IMR-90 (cell line): ENCODE measurements at regions not wholly inside any gene's neighbourhood (a gene's known extent, or its start where the extent isn't known, plus 50 kb on each side); places are given as distances from the start of the nearest gene placed in this dataset.

Experiments used
- ATAC-seq: fragments of 200-7000 bp; cut with Tn5 transposase; 2 replicates; pipeline ENCODE4 v1.9.1; 2020; ENCODE audit warnings: low read depth, mild to moderate bottlenecking, moderate library complexity
- BruUV-seq: library from RNA; stranded (reverse); fragments of 400-500 nt; replicated peaks from 2 replicates; lab custom pipeline; 2021; lab: Mats Ljungman, UMichigan
- CTCF ChIA-PET: fragments of 300-600 bp; formaldehyde crosslinking; extraction: SDS; loops from one replicate; lab custom pipeline; 2021; ENCODE audit warnings: antibody characterized with exemption; lab: Yijun Ruan, JAX
- POLR2A ChIA-PET: fragments of 300-600 bp; sonication (Branson Sonifier 250); formaldehyde crosslinking; loops from one replicate; lab custom pipeline; 2022; ENCODE audit warnings: antibody characterized with exemption; ENCODE audit not compliant: unreplicated experiment; lab: Charles Lee
- DNase-seq: peaks from one replicate; pipeline ENCODE4 v3.0.0; 2013
- H2AFZ ChIP-seq: replicated peaks from 2 replicates; pipeline ENCODE3; 2013; ENCODE audit warnings: low read length, mild to moderate bottlenecking; ENCODE audit not compliant: poor library complexity
- H2AK5ac ChIP-seq: 2 replicates; pipeline ENCODE4 v1.6.1; 2013; ENCODE audit warnings: low read depth, low read length, inconsistent platforms
- H2AK9ac ChIP-seq: replicated peaks from 2 replicates; pipeline ENCODE3; 2013; ENCODE audit warnings: mild to moderate bottlenecking, low read depth, low read length, moderate library complexity; ENCODE audit not compliant: poor library complexity
- H2BK120ac ChIP-seq: 2 replicates; pipeline ENCODE4 v1.6.1; 2013; ENCODE audit warnings: low read depth, low read length, inconsistent platforms
- H2BK15ac ChIP-seq: 3 replicates; pipeline ENCODE4 v1.6.1; 2013; ENCODE audit warnings: low read depth, low read length, inconsistent platforms
- H2BK20ac ChIP-seq: 2 replicates; pipeline ENCODE4 v1.6.1; 2013; ENCODE audit warnings: low read depth, mild to moderate bottlenecking, inconsistent platforms, low read length, moderate library complexity
- H2BK5ac ChIP-seq: 2 replicates; pipeline ENCODE4 v1.6.1; 2013; ENCODE audit warnings: mild to moderate bottlenecking, low read depth, low read length, inconsistent platforms; ENCODE audit not compliant: poor library complexity, severe bottlenecking
- H3K14ac ChIP-seq: replicated peaks from 2 replicates; pipeline ENCODE4 v1.6.1; 2013; ENCODE audit warnings: low read depth, low read length, inconsistent platforms
- H3K18ac ChIP-seq: 2 replicates; pipeline ENCODE4 v1.6.1; 2013; ENCODE audit warnings: low read depth, low read length, control low read depth
- H3K23ac ChIP-seq: 2 replicates; pipeline ENCODE4 v1.6.1; 2013; ENCODE audit warnings: low read depth, low read length, inconsistent platforms
- H3K27ac ChIP-seq: 2 replicates; pipeline ENCODE4 v1.5.1; 2013; ENCODE audit warnings: mild to moderate bottlenecking, control low read depth, low read length; ENCODE audit not compliant: insufficient read depth
- H3K27me3 ChIP-seq: 2 replicates; pipeline ENCODE4 v1.6.1; 2013; ENCODE audit warnings: low read length; ENCODE audit not compliant: control insufficient read depth, insufficient read depth
- H3K36me3 ChIP-seq: 2 replicates; pipeline ENCODE4 v1.6.1; 2013; ENCODE audit warnings: low read length, mixed read lengths; ENCODE audit not compliant: control insufficient read depth, insufficient read depth
- H3K4ac ChIP-seq: 2 replicates; pipeline ENCODE4 v1.6.1; 2013; ENCODE audit warnings: low read depth, low read length, inconsistent platforms
- H3K4me1 ChIP-seq: 2 replicates; pipeline ENCODE4 v1.6.1; 2013; ENCODE audit warnings: low read length, mixed read lengths; ENCODE audit not compliant: control insufficient read depth, insufficient read depth
- H3K4me2 ChIP-seq: 2 replicates; pipeline ENCODE4 v1.6.1; 2013; ENCODE audit warnings: low read depth, mild to moderate bottlenecking, control low read depth, low read length, moderate library complexity
- H3K4me3 ChIP-seq: 2 replicates; pipeline ENCODE4 v1.5.1; 2013; ENCODE audit warnings: low read depth, mild to moderate bottlenecking, control low read depth, low read length, moderate library complexity; ENCODE audit not compliant: insufficient read depth
- H3K56ac ChIP-seq: 2 replicates; pipeline ENCODE4 v1.6.1; 2013; ENCODE audit warnings: low read length, inconsistent platforms; ENCODE audit not compliant: insufficient read depth; ENCODE audit errors: extremely low read depth
- H3K79me1 ChIP-seq, 2 experiments: 2 replicates each; pipeline ENCODE4 v1.6.1; 2013; ENCODE audit warnings: low read length in 2 of 2, inconsistent platforms in 1 of 2, low read depth in 1 of 2
- H3K9ac ChIP-seq: 2 replicates; pipeline ENCODE4 v1.6.1; 2013; ENCODE audit warnings: low read depth, low read length, control low read depth
- H3K9me1 ChIP-seq: 2 replicates; pipeline ENCODE4 v1.6.1; 2013; ENCODE audit warnings: low read length, inconsistent platforms; ENCODE audit not compliant: insufficient read depth
- H3K9me3 ChIP-seq: 2 replicates; pipeline ENCODE4 v1.6.1; 2013; ENCODE audit warnings: low read length; ENCODE audit not compliant: control insufficient read depth, insufficient read depth
- H4K20me1 ChIP-seq: 2 replicates; pipeline ENCODE4 v1.6.1; 2013; ENCODE audit warnings: low read length, inconsistent platforms; ENCODE audit not compliant: insufficient read depth
- H4K5ac ChIP-seq: 2 replicates; pipeline ENCODE4 v1.6.1; 2013; ENCODE audit warnings: mild to moderate bottlenecking, low read depth, low read length, control low read depth
- H4K8ac ChIP-seq, 2 experiments: 2 replicates each; pipeline ENCODE4 v1.6.1; 2013; ENCODE audit warnings: low read depth in 2 of 2, low read length in 2 of 2, control low read depth in 1 of 2, inconsistent platforms in 1 of 2
- H4K91ac ChIP-seq: 2 replicates; pipeline ENCODE4 v1.6.1; 2013; ENCODE audit warnings: low read depth, low read length, inconsistent platforms; ENCODE audit not compliant: insufficient read depth
- CHD1 ChIP-seq: IDR thresholded peaks from 2 replicates; pipeline ENCODE4 v1.6.1; 2012; ENCODE audit warnings: low read depth, low read length, improper control_type of control experiment
- CTCF ChIP-seq: conservative IDR thresholded peaks from 2 replicates; pipeline ENCODE4 v1.5.1; 2012; ENCODE audit warnings: mild to moderate bottlenecking, low read depth, low read length, improper control_type of control experiment
- FOS ChIP-seq: fragments of 150-350 bp; IDR thresholded peaks from 2 replicates; pipeline ENCODE4 v1.6.1; 2016; ENCODE audit warnings: low read depth, low read length
- MAFK ChIP-seq: IDR thresholded peaks from 2 replicates; pipeline ENCODE4 v1.6.1; 2012; ENCODE audit warnings: low read depth, low read length, improper control_type of control experiment
- MXI1 ChIP-seq: IDR thresholded peaks from 2 replicates; pipeline ENCODE4 v1.6.1; 2012; ENCODE audit warnings: low read depth, mild to moderate bottlenecking, low read length, moderate library complexity, borderline replicate concordance
- NFE2L2 ChIP-seq: fragments of 150-350 bp; IDR thresholded peaks from 2 replicates; pipeline ENCODE4 v1.6.1; 2016; ENCODE audit warnings: low read depth, mild to moderate bottlenecking, low read length
- SMC3 ChIP-seq: fragments of 150-350 bp; IDR thresholded peaks from 2 replicates; pipeline ENCODE4 v1.6.1; 2016; ENCODE audit warnings: low read depth, mild to moderate bottlenecking, antibody characterized with exemption, low read length, moderate library complexity
- USF2 ChIP-seq: fragments of 150-350 bp; IDR thresholded peaks from 2 replicates; pipeline ENCODE4 v1.6.1; 2017; ENCODE audit warnings: mild to moderate bottlenecking, antibody characterized with exemption, low read length, low read depth
- WGBS, 2 experiments: methylation state at CpG; one replicate each; pipeline versions ENCODE4 v1.1.5 to v1.1.7; 2013; ENCODE audit warnings: missing lambda C conversion rate in 2 of 2; ENCODE audit not compliant: insufficient read length in 1 of 2; ENCODE audit errors: extremely low coverage in 2 of 2; 5-methylcytosine and 5-hydroxymethylcytosine counted together
- dilution Hi-C: fragments of 300-500 bp; cut with HindIII; formaldehyde crosslinking; loops from one replicate; pipeline ENCODE4 v1.14.3; 2018; ENCODE audit warnings: low sequenced_read_pairs; ENCODE audit not compliant: unreplicated experiment
- in situ Hi-C: fragments of 300-500 bp; cut with MboI; formaldehyde crosslinking; loops from 3 replicates; pipeline ENCODE4 v1.14.3; 2019; ENCODE audit warnings: low sequenced_read_pairs, inconsistent platforms, mixed read lengths
- intact Hi-C: fragments of 100-400 bp; cut with micrococcal nuclease; formaldehyde crosslinking; loops from 2 replicates; pipeline ENCODE4 v1.10.0; 2022

GRCh38 chrX:7280520-7280919 is 132.6 kb upstream of the PUDP start:
- Histone ChIP-seq H2BK5ac (no peak overlapping the region), H3K56ac (no peak overlapping the region), H4K91ac (no peak overlapping the region), H4K5ac (no peak overlapping the region), H2AFZ (no peak overlapping the region), H3K9me1 (0 out of 2 replicates have a peak, but pooled peaks cover 2% of the 10 kb centered on the region), H2BK20ac (no peak overlapping the region), H3K18ac (no peak overlapping the region), H3K4me1 (no peaks in the 10 kb centered on the region), H4K8ac (no peak overlapping the region), H2BK15ac (no peak overlapping the region), H3K23ac (no peak overlapping the region), H4K20me1 (no peaks in the 10 kb centered on the region), H3K9me3 (no peaks in the 10 kb centered on the region), H2AK5ac (no peak overlapping the region), H3K4me3 (no peak overlapping the region), H2BK120ac (no peak overlapping the region), H3K79me1 (no peaks in the 10 kb centered on the region), H2AK9ac (no peak overlapping the region), H3K4ac (no peak overlapping the region), H3K27me3 (no peaks in the 10 kb centered on the region), H3K9ac (no peak overlapping the region), H3K36me3 (no peaks in the 10 kb centered on the region), H3K14ac (no peak overlapping the region), H3K4me2 (no peak overlapping the region), H3K27ac (no peak overlapping the region)
- WGBS, 2 experiments: no CpG with 5 or more reads among the region's 2 CpGs
- ChIA-PET POLR2A (no interaction called here), CTCF (no interaction called here)
- TF ChIP-seq NFE2L2: no peak
- TF ChIP-seq MXI1: no peak
- no peak for TF ChIP-seq FOS
- no peak for TF ChIP-seq USF2
- TF ChIP-seq MAFK: no peak
- no peak for TF ChIP-seq SMC3
- TF ChIP-seq CHD1: no peak
- no peak for TF ChIP-seq CTCF
- intact Hi-C loops: no loop called here
- no TSS peak for BruUV-seq
- dilution Hi-C loops: no loop called here
- ATAC-seq (no peak), DNase-seq (peak; percentile 12)
- in situ Hi-C loops: no loop called here
